ENCODE measurements at regions not wholly inside any gene's neighbourhood (a gene's known extent, or its start where the extent isn't known, plus 50 kb on each side); places are given as distances from the start of the nearest gene placed in this dataset.

DNA sequence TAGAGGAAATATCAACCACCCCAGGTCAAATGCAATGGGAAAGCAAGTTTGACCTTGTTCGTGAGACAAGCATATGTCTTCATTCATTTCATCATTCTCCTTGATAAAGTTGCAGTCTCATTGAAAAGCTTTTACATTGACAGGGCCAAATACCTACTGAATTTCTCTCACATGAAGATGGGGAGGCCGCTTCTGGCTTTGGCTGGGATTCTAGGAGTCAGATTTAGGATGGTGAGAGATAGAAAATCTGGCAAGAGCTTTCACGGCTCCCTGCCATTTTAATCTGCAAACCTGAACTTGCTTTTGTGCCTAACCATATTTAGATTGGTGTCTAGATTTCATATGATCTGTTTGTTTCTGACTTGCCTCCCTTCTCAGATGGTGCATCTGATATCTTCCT is 88.0 kb downstream of the TMEM100 start:
- no peak for DNase-seq (ENCODE audit: low spot score)

DNA sequence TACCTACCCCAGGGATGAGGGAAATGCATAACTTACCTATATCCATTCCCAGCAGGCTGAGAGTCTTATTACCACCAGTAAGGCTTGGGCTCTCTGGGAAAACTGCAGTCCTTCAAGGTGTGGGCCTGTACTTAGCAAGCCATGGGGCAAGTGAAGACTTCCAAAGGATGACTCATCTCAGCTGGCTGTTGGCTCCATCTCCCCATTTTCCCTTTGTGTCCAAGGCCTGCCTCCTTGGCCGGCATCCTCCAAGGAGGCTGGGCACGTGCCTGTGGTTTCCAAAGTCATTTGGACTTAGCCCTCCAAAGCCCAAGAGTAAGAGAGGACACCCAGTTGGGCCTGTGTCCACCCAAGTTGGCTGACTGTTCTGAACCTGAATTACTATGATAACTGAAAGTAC is 89.8 kb downstream of the TMEM100 start:
- no peak for DNase-seq (ENCODE audit: low spot score)

- DNase-seq (ENCODE audit: low spot score), result no peak
These were observed 90.4 kb downstream of the TMEM100 start for GRCh38 chr17:55632236-55632635.

GRCh38 chr17:55629995-55630394 is 92.7 kb downstream of the TMEM100 start:
- no peak for DNase-seq (ENCODE audit: low spot score)

- no peak for DNase-seq (ENCODE audit: low spot score)
These were observed 97.1 kb downstream of the TMEM100 start for GRCh38 chr17:55625521-55625920.

GRCh38 chr17:55624772-55625433 is 97.8 kb downstream of the TMEM100 start:
- DNase-seq (ENCODE audit: low spot score), result no peak

- no peak for DNase-seq (ENCODE audit: low spot score)
These were observed 100.1 kb downstream of the TMEM100 start for GRCh38 chr17:55622547-55622946.

- no peak for DNase-seq (ENCODE audit: low spot score)
These were observed 101.7 kb downstream of the TMEM100 start for GRCh38 chr17:55620945-55621344.

GRCh38 chr17:55620023-55620422 is 102.6 kb downstream of the TMEM100 start:
- no peak for DNase-seq (ENCODE audit: low spot score)

GRCh38 chr17:55617441-55617840 is 105.2 kb downstream of the TMEM100 start:
- DNase-seq (ENCODE audit: low spot score), result no peak

- DNase-seq (ENCODE audit: low spot score), result no peak
These were observed 102.8 kb upstream of the SMIM36 start for GRCh38 chr17:55614061-55614460.

DNA sequence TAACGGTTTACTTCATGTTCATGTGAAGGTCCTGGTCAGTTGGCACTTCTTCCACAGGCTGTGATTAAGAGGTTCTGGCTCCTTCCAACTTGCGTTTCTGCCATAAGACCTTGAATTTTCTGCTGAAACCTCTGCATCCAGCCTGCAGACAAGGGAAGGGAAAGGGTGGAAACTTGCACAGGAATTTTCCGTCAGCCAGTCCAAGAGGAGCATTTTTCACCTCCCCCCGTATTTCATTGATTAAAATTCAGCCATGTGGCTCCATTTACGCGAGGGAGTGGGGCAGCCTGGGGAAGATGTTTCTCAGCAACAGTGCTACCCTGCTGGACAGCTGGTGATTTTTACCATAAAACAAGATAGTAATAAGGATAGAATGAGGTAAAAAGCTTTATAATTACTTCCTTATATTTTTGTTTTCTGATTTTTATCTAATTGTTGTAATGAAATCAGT is 101.5 kb upstream of the SMIM36 start:
- DNase-seq (ENCODE audit: low spot score), result no peak

- DNase-seq (ENCODE audit: low spot score), result no peak
These were observed 96.6 kb upstream of the SMIM36 start for GRCh38 chr17:55607731-55608341.

DNA sequence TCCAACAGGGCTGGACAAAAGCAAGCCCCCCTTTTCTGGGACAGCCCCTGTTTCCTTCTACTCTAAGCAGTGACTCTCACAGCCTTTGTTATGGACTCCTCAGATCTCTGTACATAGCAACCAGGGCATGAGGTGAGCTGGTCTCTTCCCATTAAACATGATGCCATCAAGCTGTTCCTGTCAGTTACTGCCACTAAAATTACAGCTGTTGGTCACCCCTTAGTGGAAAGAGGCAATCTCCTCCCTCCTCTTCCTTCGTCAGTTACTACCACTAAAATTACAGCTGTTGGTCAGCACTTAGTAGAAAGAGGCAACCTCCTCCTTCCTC is 95.2 kb upstream of the SMIM36 start:
- no peak for DNase-seq (ENCODE audit: low spot score)

DNA sequence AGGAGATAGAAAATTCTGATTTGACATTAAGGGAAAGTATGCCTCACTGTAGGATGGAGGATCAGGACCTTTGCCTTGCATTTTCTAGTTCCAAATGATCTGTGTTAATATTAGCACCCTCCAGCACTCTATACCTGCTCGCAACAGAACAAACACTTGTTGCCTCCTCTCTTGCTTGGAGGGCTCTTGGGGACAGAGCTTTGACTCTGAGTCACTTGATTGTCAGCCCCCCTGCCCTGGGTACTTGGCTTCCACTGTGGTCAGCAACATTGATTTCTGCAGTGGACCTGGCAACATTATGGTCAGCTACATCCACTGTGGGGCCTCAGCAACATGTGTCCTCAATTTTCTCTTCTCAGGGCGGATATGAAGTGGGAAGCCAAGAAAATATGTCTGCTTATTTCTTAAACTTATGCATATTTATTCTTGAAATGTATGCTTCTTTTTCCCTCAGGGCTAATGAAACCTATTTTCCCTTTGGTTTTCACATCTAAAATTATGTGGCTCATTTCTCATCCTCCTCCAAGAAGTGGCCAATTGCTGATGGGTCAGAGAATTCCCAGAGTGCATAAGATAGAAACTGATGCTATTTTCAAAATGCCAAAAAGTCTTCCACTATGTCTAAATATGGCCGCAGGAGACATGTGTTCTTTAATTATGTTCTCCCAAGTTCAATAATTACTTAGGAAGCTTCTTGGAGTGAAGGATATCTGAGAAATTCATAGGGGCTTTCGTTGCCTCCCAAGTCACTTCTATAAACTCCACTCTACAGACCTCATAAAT is 94.6 kb upstream of the SMIM36 start:
- DNase-seq (ENCODE audit: low spot score), result no peak

DNA sequence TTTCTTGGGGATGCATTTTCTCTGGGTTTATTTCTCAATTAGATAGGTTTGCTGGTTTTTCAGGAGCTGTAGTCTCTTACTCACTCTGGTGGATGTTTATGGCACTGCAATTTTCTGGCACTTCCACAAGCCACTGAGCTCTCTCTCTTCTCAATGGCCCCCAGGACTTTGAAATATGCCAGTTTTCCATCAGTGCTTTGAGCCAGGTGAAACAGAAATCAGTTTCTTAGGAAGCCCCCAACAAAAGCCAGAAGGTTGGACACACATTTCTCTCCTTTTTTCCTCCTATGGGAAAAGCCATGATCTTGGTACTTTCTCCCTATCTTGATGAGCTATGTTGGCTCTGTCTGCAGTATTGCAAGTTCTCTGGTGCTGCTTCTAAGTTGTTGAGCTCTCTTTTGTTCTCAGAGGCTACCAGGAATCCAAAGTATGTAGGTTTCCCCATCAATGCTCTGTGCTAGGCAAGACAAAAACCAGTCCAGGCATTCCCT is 90.7 kb upstream of the SMIM36 start:
- DNase-seq (ENCODE audit: low spot score), result peak; percentile 55

DNA sequence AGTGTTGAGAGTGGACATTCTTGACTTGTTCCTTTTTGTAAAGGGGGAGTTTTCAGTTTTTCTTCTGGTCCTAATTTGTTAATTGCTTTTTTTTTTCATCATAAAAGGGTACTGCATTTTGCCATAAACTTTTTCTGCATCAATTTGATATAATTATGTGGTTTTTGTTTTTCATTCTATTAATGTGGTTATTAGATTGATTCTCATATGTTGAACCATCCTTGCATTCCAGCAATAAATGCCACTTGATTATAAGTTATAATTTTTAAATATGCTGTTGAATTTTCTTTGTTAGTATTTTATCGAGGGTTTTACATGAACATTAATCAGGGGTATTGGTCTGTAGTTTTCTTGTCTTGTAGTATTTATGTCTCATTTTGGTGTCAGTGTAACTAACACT is 87.2 kb upstream of the SMIM36 start:
- no peak for DNase-seq (ENCODE audit: low spot score)

GRCh38 chr17:55588446-55589242 is 77.4 kb upstream of the SMIM36 start:
- DNase-seq (ENCODE audit: low spot score), result no peak

GRCh38 chr17:55587608-55588139 is 76.4 kb upstream of the SMIM36 start:
- no peak for DNase-seq (ENCODE audit: low spot score)

- peak; percentile 15 for DNase-seq (ENCODE audit: low spot score)
These were observed 74.4 kb upstream of the SMIM36 start for GRCh38 chr17:55585629-55586028.

DNA sequence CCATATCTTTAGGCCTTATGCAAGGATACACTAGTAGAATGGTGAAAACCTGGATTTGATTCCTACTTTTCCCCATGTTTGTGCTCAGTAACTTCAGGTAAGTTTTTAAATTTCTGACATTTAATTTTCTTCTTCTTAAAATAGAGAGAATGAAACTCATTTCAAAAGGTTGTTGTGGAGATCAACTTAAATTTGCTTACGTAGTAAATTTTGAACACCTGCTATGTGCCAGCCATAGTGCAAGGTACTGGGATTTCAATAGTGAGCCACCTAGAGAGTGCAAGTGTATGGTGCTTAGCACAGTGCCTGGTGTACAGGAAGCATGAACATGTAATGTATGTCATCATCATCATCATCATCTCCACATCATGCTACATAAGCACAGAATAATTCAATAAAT is 73.6 kb upstream of the SMIM36 start:
- DNase-seq (ENCODE audit: low spot score), result no peak

- no peak for DNase-seq (ENCODE audit: low spot score)
These were observed 72.9 kb upstream of the SMIM36 start for GRCh38 chr17:55584055-55584685.

All from RKO (cell line).